HepG2 (cell line): ENCODE measurements at regions not wholly inside any gene's neighbourhood (a gene's known extent, or its start where the extent isn't known, plus 50 kb on each side); places are given as distances from the start of the nearest gene placed in this dataset.

ENCODE experiments used
- ARNTL ChIP-seq: sonication (generic); formaldehyde crosslinking; IDR thresholded peaks from 2 replicates; pipeline ENCODE4 v1.4.0; 2020; ENCODE audit warnings: mild to moderate bottlenecking, missing genetic modification reagents
- ATRX ChIP-seq: sonication (generic); formaldehyde crosslinking; IDR thresholded peaks from 2 replicates; pipeline ENCODE4 v1.4.0; 2020; ENCODE audit warnings: missing genetic modification reagents, borderline replicate concordance
- BRCA1 ChIP-seq: sonication (generic); formaldehyde crosslinking; IDR thresholded peaks from 2 replicates; pipeline ENCODE4 v1.4.0; 2020; ENCODE audit warnings: missing genetic modification reagents
- CHD4 ChIP-seq: fragments of 200-600 bp; sonication (generic); IDR thresholded peaks from 2 replicates; pipeline ENCODE4 v1.7.0; 2017; ENCODE audit warnings: mild to moderate bottlenecking, low read length, borderline replicate concordance
- DRAP1 ChIP-seq: IDR thresholded peaks from 2 replicates; pipeline ENCODE4 v1.6.1; 2016; ENCODE audit warnings: missing genetic modification reagents, missing compliant biosample characterization
- EZH2 ChIP-seq: conservative IDR thresholded peaks from 2 replicates; pipeline ENCODE4 v1.6.1; 2012; ENCODE audit warnings: mild to moderate bottlenecking, low read depth, low read length, moderate library complexity
- FOXA3 ChIP-seq: IDR thresholded peaks from 2 replicates; pipeline ENCODE4 v1.6.1; 2016; ENCODE audit warnings: missing genetic modification reagents, missing compliant biosample characterization
- FOXP4 ChIP-seq: sonication (generic); formaldehyde crosslinking; IDR thresholded peaks from 2 replicates; pipeline ENCODE4 v1.4.0; 2020; ENCODE audit warnings: missing genetic modification reagents
- HOXA3 ChIP-seq: sonication (generic); formaldehyde crosslinking; IDR thresholded peaks from 2 replicates; pipeline ENCODE4 v1.5.0; 2020; ENCODE audit warnings: missing genetic modification reagents
- KDM5B ChIP-seq: sonication (generic); formaldehyde crosslinking; IDR thresholded peaks from 2 replicates; pipeline ENCODE4 v1.4.0; 2020; ENCODE audit warnings: missing genetic modification reagents, mild to moderate bottlenecking, borderline replicate concordance
- LBX2 ChIP-seq: sonication (generic); formaldehyde crosslinking; IDR thresholded peaks from 2 replicates; pipeline ENCODE4 v1.5.0; 2020; ENCODE audit warnings: missing genetic modification reagents, mild to moderate bottlenecking, borderline replicate concordance
- MAFG ChIP-seq: sonication (generic); formaldehyde crosslinking; IDR thresholded peaks from 2 replicates; pipeline ENCODE4 v1.5.1; 2020; ENCODE audit warnings: mild to moderate bottlenecking, missing genetic modification reagents
- MATR3 ChIP-seq: sonication (generic); formaldehyde crosslinking; IDR thresholded peaks from 2 replicates; pipeline ENCODE4 v1.4.0; 2020; ENCODE audit warnings: missing genetic modification reagents
- MED1 ChIP-seq: sonication (generic); formaldehyde crosslinking; IDR thresholded peaks from 2 replicates; pipeline ENCODE4 v1.4.0; 2020; ENCODE audit warnings: missing genetic modification reagents
- NFE2L2 ChIP-seq: fragments of 150-350 bp; IDR thresholded peaks from 2 replicates; pipeline ENCODE4 v1.6.1; 2014; ENCODE audit warnings: low read length
- POGK ChIP-seq: sonication (generic); formaldehyde crosslinking; conservative IDR thresholded peaks from 2 replicates; pipeline ENCODE4 v1.8.0; 2022; ENCODE audit warnings: mild to moderate bottlenecking, moderate library complexity, missing genetic modification reagents
- SMAD1 ChIP-seq: sonication (generic); formaldehyde crosslinking; IDR thresholded peaks from 2 replicates; pipeline ENCODE4 v1.4.0; 2020; ENCODE audit warnings: missing genetic modification reagents, low read depth, mild to moderate bottlenecking, borderline replicate concordance
- TBX2 ChIP-seq: sonication (generic); formaldehyde crosslinking; IDR thresholded peaks from 2 replicates; pipeline ENCODE4 v1.5.0; 2020; ENCODE audit warnings: missing genetic modification reagents, mild to moderate bottlenecking, borderline replicate concordance
- ZBTB26 ChIP-seq: IDR thresholded peaks from 2 replicates; pipeline ENCODE4 v1.6.1; 2016; ENCODE audit warnings: missing compliant biosample characterization, missing genetic modification reagents, borderline replicate concordance
- ZNF30 ChIP-seq: sonication (generic); formaldehyde crosslinking; IDR thresholded peaks from 2 replicates; pipeline ENCODE4 v1.5.0; 2020; ENCODE audit warnings: mild to moderate bottlenecking, missing genetic modification reagents
- ZNF607 ChIP-seq: sonication (generic); formaldehyde crosslinking; IDR thresholded peaks from 2 replicates; pipeline ENCODE4 v1.5.1; 2020; ENCODE audit warnings: missing genetic modification reagents, mild to moderate bottlenecking, borderline replicate concordance
- ZNF619 ChIP-seq: sonication (generic); formaldehyde crosslinking; IDR thresholded peaks from 2 replicates; pipeline ENCODE4 v1.4.0; 2020; ENCODE audit warnings: mild to moderate bottlenecking, missing genetic modification reagents
- ZNF7 ChIP-seq: IDR thresholded peaks from 2 replicates; pipeline ENCODE4 v1.6.1; 2016; ENCODE audit warnings: missing biosample characterization, missing genetic modification reagents
- ZSCAN5A ChIP-seq: sonication (generic); formaldehyde crosslinking; IDR thresholded peaks from 2 replicates; pipeline ENCODE4 v1.8.0; 2022; ENCODE audit warnings: mild to moderate bottlenecking, missing genetic modification reagents, borderline replicate concordance

GRCh38 chr10:2957785-2958184 lies 109.6 kb upstream of the PFKP start (continued):
- TF ChIP-seq ATRX (CRISPR knock-in tag) (no peak), ZNF7 (CRISPR knock-in tag) (no peak), ARNTL (CRISPR knock-in tag) (no peak), LBX2 (no peak), FOXP4 (CRISPR knock-in tag) (0 out of 2 replicates have a peak, but pooled peaks have one; percentile 13), NFE2L2 (no peak), MAFG (CRISPR knock-in tag) (no peak), EZH2 (no peak), POGK (CRISPR knock-in tag) (no peak), ZBTB26 (CRISPR knock-in tag) (no peak), ZNF30 (no peak), DRAP1 (CRISPR knock-in tag) (no peak), CHD4 (no peak), MED1 (CRISPR knock-in tag) (0 out of 2 replicates have a peak, but pooled peaks have one; percentile 13), BRCA1 (no peak), ZNF619 (CRISPR knock-in tag) (no peak), ZSCAN5A (peak; percentile 65; the same call in 1 of the 2 replicates), SMAD1 (CRISPR knock-in tag) (no peak), KDM5B (CRISPR knock-in tag) (no peak), MATR3 (no peak), TBX2 (CRISPR knock-in tag) (peak; percentile 49; the same call in 1 of the 2 replicates), FOXA3 (CRISPR knock-in tag) (0 out of 2 replicates have a peak, but pooled peaks have one; percentile 32), ZNF607 (CRISPR knock-in tag) (no peak), HOXA3 (CRISPR knock-in tag) (peak; percentile 16; the same call in 1 of the 2 replicates)
